H1 (cell line): ENCODE measurements at regions not wholly inside any gene's neighbourhood (a gene's known extent, or its start where the extent isn't known, plus 50 kb on each side); places are given as distances from the start of the nearest gene placed in this dataset.

ENCODE experiments used
- CEBPB ChIP-seq: IDR thresholded peaks from 2 replicates; pipeline ENCODE4 v1.6.1; 2012; ENCODE audit warnings: low read depth, low read length
- CTBP2 ChIP-seq: IDR thresholded peaks from 2 replicates; pipeline ENCODE4 v1.7.0; 2011; ENCODE audit warnings: borderline replicate concordance, mild to moderate bottlenecking, moderate library complexity, mixed read lengths, low read length; ENCODE audit not compliant: insufficient read depth, insufficient read length
- CTCF ChIP-seq, 3 experiments: IDR thresholded peaks; 1 replicate in 2 of 3; 2 replicates in 1 of 3; pipeline versions ENCODE4 v1.5.1 to v1.6.1; 2011; ENCODE audit warnings: low read length in 3 of 3, mild to moderate bottlenecking in 3 of 3, inconsistent platforms in 2 of 3, low read depth in 1 of 3, moderate library complexity in 1 of 3; ENCODE audit not compliant: insufficient read depth in 1 of 3; ENCODE audit errors: control extremely low read depth in 1 of 3
- FOSL1 ChIP-seq: IDR thresholded peaks from 2 replicates; pipeline ENCODE4 v1.6.1; 2011; ENCODE audit warnings: mild to moderate bottlenecking, low read depth, low read length, moderate library complexity; ENCODE audit not compliant: insufficient read depth
- HDAC6 ChIP-seq: IDR thresholded peaks from one replicate; pipeline ENCODE4 v1.7.1; 2012; ENCODE audit warnings: low read depth, mild to moderate bottlenecking, inconsistent platforms, low read length, moderate library complexity
- NANOG ChIP-seq: IDR thresholded peaks from 2 replicates; pipeline ENCODE4 v1.6.1; 2011; ENCODE audit warnings: low read length, low read depth, mild to moderate bottlenecking, inconsistent platforms; ENCODE audit not compliant: insufficient read depth, poor library complexity, severe bottlenecking
- RNF2 ChIP-seq: fragments of 200-900, 300-1000 bp; sonication (generic); IDR thresholded peaks from 2 replicates; pipeline ENCODE4 v1.7.1; 2016; ENCODE audit warnings: borderline replicate concordance, low read depth, mild to moderate bottlenecking, antibody characterized with exemption, low read length; ENCODE audit not compliant: poor library complexity, severe bottlenecking; ENCODE audit errors: missing control alignments
- TF ChIP-seq, protein P1 (sequence below): fragments of 300-600 bp; sonication (generic); IDR thresholded peaks from 2 replicates; pipeline ENCODE4 v1.7.1; 2012; ENCODE audit warnings: low read length, moderate library complexity, mild to moderate bottlenecking, inconsistent platforms; ENCODE audit not compliant: insufficient replicate concordance

GRCh38 chr11:50247309-50247874, 214.7 kb downstream of the OR4C45 start (continued):
- TF ChIP-seq, protein P1, sequence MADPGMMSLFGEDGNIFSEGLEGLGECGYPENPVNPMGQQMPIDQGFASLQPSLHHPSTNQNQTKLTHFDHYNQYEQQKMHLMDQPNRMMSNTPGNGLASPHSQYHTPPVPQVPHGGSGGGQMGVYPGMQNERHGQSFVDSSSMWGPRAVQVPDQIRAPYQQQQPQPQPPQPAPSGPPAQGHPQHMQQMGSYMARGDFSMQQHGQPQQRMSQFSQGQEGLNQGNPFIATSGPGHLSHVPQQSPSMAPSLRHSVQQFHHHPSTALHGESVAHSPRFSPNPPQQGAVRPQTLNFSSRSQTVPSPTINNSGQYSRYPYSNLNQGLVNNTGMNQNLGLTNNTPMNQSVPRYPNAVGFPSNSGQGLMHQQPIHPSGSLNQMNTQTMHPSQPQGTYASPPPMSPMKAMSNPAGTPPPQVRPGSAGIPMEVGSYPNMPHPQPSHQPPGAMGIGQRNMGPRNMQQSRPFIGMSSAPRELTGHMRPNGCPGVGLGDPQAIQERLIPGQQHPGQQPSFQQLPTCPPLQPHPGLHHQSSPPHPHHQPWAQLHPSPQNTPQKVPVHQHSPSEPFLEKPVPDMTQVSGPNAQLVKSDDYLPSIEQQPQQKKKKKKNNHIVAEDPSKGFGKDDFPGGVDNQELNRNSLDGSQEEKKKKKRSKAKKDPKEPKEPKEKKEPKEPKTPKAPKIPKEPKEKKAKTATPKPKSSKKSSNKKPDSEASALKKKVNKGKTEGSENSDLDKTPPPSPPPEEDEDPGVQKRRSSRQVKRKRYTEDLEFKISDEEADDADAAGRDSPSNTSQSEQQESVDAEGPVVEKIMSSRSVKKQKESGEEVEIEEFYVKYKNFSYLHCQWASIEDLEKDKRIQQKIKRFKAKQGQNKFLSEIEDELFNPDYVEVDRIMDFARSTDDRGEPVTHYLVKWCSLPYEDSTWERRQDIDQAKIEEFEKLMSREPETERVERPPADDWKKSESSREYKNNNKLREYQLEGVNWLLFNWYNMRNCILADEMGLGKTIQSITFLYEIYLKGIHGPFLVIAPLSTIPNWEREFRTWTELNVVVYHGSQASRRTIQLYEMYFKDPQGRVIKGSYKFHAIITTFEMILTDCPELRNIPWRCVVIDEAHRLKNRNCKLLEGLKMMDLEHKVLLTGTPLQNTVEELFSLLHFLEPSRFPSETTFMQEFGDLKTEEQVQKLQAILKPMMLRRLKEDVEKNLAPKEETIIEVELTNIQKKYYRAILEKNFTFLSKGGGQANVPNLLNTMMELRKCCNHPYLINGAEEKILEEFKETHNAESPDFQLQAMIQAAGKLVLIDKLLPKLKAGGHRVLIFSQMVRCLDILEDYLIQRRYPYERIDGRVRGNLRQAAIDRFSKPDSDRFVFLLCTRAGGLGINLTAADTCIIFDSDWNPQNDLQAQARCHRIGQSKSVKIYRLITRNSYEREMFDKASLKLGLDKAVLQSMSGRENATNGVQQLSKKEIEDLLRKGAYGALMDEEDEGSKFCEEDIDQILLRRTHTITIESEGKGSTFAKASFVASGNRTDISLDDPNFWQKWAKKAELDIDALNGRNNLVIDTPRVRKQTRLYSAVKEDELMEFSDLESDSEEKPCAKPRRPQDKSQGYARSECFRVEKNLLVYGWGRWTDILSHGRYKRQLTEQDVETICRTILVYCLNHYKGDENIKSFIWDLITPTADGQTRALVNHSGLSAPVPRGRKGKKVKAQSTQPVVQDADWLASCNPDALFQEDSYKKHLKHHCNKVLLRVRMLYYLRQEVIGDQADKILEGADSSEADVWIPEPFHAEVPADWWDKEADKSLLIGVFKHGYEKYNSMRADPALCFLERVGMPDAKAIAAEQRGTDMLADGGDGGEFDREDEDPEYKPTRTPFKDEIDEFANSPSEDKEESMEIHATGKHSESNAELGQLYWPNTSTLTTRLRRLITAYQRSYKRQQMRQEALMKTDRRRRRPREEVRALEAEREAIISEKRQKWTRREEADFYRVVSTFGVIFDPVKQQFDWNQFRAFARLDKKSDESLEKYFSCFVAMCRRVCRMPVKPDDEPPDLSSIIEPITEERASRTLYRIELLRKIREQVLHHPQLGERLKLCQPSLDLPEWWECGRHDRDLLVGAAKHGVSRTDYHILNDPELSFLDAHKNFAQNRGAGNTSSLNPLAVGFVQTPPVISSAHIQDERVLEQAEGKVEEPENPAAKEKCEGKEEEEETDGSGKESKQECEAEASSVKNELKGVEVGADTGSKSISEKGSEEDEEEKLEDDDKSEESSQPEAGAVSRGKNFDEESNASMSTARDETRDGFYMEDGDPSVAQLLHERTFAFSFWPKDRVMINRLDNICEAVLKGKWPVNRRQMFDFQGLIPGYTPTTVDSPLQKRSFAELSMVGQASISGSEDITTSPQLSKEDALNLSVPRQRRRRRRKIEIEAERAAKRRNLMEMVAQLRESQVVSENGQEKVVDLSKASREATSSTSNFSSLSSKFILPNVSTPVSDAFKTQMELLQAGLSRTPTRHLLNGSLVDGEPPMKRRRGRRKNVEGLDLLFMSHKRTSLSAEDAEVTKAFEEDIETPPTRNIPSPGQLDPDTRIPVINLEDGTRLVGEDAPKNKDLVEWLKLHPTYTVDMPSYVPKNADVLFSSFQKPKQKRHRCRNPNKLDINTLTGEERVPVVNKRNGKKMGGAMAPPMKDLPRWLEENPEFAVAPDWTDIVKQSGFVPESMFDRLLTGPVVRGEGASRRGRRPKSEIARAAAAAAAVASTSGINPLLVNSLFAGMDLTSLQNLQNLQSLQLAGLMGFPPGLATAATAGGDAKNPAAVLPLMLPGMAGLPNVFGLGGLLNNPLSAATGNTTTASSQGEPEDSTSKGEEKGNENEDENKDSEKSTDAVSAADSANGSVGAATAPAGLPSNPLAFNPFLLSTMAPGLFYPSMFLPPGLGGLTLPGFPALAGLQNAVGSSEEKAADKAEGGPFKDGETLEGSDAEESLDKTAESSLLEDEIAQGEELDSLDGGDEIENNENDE = no peak
- no peak for TF ChIP-seq FOSL1
- TF ChIP-seq HDAC6 = no peak
- TF ChIP-seq CEBPB = no peak
- TF ChIP-seq RNF2 = no peak
- TF ChIP-seq NANOG = no peak
- no peak for TF ChIP-seq CTCF (IDR thresholded peaks at IDR 0.05; ENCODE audit: control extremely low read depth in 1 of 3, insufficient read depth in 1 of 3, low read depth in 1 of 3, low read length in 3 of 3)
- TF ChIP-seq CTBP2 = no peak
